ENCODE measurements at regions not wholly inside any gene's neighbourhood (a gene's known extent, or its start where the extent isn't known, plus 50 kb on each side); places are given as distances from the start of the nearest gene placed in this dataset.
"Not testable (repeated sequence)": the region's sequence is repeated elsewhere in the genome, so short reads cannot be mapped to it uniquely, and the experiment has no call there.

DNA sequence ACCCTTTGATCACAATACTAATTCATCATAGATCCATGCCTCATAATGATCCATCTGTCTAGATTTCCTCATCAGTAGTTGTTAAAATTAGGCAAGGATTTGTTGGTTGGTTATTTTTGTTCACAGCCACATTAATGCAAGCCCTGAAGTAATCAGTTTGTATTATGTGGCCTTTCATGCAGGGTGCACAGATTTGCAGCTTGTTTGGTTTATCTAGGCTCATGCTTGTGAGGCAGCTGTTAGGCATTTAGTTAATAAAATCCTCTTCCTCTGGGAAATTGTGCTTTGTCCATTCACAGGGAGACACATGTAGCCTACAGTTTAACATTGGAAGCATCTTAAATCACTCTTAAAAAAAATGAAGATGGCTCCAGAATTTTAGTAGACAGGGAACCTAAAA, 162.8 kb upstream of the ZNF385D start:
- Histone ChIP-seq H3K36me3 (ENCODE audit: insufficient read depth) (no peaks in the 10 kb centered on the region), H3K27ac (ENCODE audit: low read depth) (no peak overlapping the region), H3K4me1 (ENCODE audit: insufficient read depth) (no peaks in the 10 kb centered on the region), H3K4me3 (ENCODE audit: low read depth, low read length) (no peak overlapping the region)
- no peak for DNase-seq (ENCODE audit: extremely low spot score)

DNA sequence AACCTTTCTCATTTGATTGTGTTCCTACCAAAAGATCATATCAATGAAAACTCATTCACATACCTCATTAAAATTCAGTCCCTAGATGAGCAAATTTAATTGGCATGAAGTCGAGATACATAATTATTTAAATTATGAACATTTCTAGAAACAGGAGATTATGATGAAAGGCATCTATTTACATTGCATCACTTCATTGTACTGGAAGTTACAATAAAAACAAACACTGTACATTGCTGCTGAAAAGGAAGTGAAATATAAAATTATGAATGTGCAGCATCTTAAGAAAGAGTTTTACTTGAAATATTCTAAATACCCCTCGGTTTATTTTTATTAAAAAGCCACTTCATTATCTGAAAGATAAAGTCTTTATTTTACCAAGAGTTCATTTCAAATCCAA, 163.4 kb upstream of the ZNF385D start:
- Histone ChIP-seq H3K27ac (ENCODE audit: low read depth) (no peak overlapping the region), H3K4me1 (ENCODE audit: insufficient read depth) (no peaks in the 10 kb centered on the region), H3K4me3 (ENCODE audit: low read depth, low read length) (no peak overlapping the region), H3K36me3 (ENCODE audit: insufficient read depth) (no peaks in the 10 kb centered on the region)
- no peak for DNase-seq (ENCODE audit: extremely low spot score)
- 55% methylated on average over 2 of the region's 2 CpGs for WGBS

DNA sequence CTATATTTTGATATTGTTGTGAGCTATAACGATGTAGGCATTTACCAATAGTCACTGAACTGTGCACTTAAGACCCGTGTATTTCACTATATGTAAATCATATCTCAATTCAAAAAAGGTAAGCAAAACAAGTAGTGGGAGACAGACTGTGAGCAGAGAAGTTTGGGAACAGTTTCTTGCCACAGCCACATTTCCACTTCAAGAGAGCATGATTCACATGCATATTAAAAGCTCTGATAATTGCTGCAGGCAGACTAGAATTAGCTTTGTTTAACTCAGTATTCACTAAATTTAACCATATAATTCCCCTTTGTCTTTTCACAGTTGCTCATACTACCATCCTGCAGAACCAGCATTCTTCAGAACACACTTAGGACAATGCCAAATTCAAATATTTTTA, 168.4 kb upstream of the ZNF385D start:
- no peak for DNase-seq (ENCODE audit: extremely low spot score)
- Histone ChIP-seq H3K4me1 (ENCODE audit: insufficient read depth) (no peaks in the 10 kb centered on the region), H3K27ac (ENCODE audit: low read depth) (no peak overlapping the region), H3K36me3 (ENCODE audit: insufficient read depth) (no peaks in the 10 kb centered on the region), H3K4me3 (ENCODE audit: low read depth, low read length) (no peak overlapping the region)
- 70% methylated on average over 2 of the region's 2 CpGs for WGBS

DNA sequence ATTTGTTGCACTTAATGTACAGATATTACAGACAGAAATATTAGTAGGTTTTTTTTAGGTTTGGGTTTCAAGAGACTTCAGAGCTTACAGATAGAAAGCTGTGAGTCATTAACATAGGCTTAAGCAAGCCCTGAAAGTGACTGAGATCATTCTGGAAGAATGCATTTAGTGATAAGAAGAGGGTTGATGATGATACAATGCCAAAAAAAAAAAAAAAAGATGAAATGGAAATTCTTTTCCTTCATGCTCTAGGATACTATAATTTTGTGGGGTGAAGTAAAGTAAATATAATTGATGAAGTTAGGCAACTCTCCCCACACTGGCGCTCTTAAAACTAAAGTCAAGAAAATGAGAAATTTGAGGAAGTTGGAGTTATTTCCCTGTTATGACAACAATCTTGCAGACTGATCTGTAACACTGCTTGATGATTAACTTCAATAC, 169.4 kb upstream of the ZNF385D start:
- DNase-seq (ENCODE audit: extremely low spot score) = no peak
- Histone ChIP-seq H3K36me3 (ENCODE audit: insufficient read depth) (no peaks in the 10 kb centered on the region), H3K4me3 (ENCODE audit: low read depth, low read length) (no peak overlapping the region), H3K27ac (ENCODE audit: low read depth) (no peak overlapping the region), H3K4me1 (ENCODE audit: insufficient read depth) (no peaks in the 10 kb centered on the region)
- 64% methylated on average over 1 of the region's 1 CpG for WGBS

DNA sequence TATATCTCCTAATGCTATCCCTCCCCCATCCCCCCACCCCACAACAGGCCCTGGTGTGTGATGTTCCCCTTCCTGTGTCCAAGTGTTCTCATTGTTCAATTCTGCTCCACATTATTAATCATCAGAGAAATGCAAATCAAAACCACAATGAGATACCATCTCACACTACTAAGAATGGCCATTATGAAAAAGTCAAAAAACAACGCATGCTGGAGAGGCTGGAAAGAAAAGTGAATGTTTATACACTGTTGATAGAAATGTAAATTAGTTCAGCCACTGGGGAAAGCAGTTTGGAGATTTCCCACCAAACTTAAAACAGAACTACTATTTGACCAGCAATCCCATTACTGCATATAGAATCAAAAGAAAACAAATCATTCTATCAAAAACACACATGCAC, 172.1 kb upstream of the ZNF385D start:
- WGBS = 87% methylated on average over 1 of the region's 1 CpG
- not testable (repeated sequence) for H3K36me3 ChIP-seq (ENCODE audit: insufficient read depth); H3K4me1 ChIP-seq (ENCODE audit: insufficient read depth); DNase-seq (ENCODE audit: extremely low spot score); H3K4me3 ChIP-seq (ENCODE audit: low read depth, low read length); H3K27ac ChIP-seq (ENCODE audit: low read depth)

DNA sequence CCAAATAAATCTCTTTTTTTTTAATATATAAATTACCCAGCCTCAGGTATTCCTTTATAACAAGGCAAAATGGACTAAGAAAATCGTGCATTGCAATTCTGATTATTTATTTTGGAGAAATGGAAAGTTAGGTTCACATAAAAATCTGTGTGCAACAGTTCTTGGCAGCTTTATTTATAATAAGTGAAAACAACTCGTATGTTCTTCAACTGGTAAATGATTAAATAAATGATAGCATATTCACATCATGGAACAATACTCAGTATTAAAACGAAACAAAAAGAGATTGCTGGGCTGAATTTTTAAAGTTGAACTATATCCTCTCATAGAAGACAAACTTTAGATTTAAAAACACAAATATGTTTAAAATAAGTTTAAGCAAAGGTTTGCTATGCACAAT, 176.3 kb upstream of the ZNF385D start:
- H3K4me1 ChIP-seq (ENCODE audit: insufficient read depth) = no peaks in the 10 kb centered on the region
- DNase-seq (ENCODE audit: extremely low spot score) = no peak
- no peak overlapping the region for H3K4me3 ChIP-seq (ENCODE audit: low read depth, low read length)
- H3K27ac ChIP-seq (ENCODE audit: low read depth) = no peak overlapping the region
- H3K36me3 ChIP-seq (ENCODE audit: insufficient read depth) = no peaks in the 10 kb centered on the region
- 45% methylated on average over 3 of the region's 3 CpGs for WGBS

DNA sequence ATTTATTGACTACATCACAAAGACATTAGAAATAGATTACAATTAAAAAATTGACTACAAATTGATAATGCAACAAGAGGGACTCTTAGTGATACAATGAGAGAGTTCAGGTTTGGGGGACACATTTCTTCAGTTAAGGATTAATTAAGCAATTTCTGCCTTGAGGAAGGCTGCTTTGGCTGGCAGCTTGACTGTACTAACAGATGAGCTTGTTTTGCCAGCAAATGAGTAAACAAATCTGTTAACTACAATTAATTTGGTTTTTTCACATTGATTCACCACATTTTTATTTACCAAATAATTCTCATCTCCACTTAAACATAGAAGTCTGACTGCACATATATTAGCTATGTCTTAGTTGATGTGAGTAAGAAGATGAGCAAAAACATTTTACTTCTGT, 183.6 kb upstream of the ZNF385D start:
- no peaks in the 10 kb centered on the region for H3K4me1 ChIP-seq (ENCODE audit: insufficient read depth)
- H3K36me3 ChIP-seq (ENCODE audit: insufficient read depth) = no peaks in the 10 kb centered on the region
- no peak overlapping the region for H3K4me3 ChIP-seq (ENCODE audit: low read depth, low read length)
- no peak for DNase-seq (ENCODE audit: extremely low spot score)
- H3K27ac ChIP-seq (ENCODE audit: low read depth) = no peak overlapping the region

DNA sequence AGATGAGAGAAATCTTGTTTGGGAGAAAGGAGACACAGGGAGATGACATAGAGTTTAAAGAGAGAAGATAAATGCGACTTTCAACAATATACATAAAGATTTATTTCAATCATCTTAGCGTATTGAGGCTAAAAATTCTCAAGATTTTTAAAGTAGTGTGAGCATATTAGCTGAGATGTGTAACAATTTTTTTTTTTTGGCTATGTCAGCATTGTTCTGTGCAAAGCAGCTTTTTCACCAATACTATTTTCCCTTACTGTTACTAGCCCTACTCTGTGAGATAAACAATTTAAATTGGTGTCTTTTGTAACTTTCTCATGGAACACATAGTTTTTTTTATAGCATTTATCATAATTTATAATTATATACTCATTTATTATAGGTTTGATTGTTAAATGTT, 185.2 kb upstream of the ZNF385D start:
- Histone ChIP-seq H3K27ac (ENCODE audit: low read depth) (no peak overlapping the region), H3K4me3 (ENCODE audit: low read depth, low read length) (no peak overlapping the region), H3K36me3 (ENCODE audit: insufficient read depth) (no peaks in the 10 kb centered on the region), H3K4me1 (ENCODE audit: insufficient read depth) (no peaks in the 10 kb centered on the region)
- DNase-seq (ENCODE audit: extremely low spot score) = no peak
- 92% methylated on average over 2 of the region's 2 CpGs for WGBS

DNA sequence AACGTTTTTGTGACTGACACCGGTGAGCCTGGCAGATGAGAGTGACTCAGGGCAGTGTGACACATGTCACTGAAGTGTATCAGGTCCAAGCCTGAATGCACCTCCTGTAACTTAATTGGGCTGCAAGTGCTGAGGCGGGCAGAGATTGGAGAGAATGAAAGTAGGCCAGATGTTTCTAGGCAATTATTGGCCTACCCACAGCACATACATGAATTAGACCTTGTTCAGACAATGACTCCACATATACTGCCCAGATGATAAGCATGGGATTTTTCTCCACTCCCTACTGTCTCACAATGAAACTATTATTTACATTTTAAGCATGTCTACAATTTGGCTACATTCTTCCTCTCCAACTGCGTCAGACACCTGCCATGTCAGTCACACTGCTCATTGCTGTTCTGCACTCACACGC, 187.3 kb upstream of the ZNF385D start:
- no peaks in the 10 kb centered on the region for H3K36me3 ChIP-seq (ENCODE audit: insufficient read depth)
- H3K27ac ChIP-seq (ENCODE audit: low read depth) = no peak overlapping the region
- no peak for DNase-seq (ENCODE audit: extremely low spot score)
- no peak overlapping the region for H3K4me3 ChIP-seq (ENCODE audit: low read depth, low read length)
- WGBS = 91% methylated on average over 5 of the region's 5 CpGs
- H3K4me1 ChIP-seq (ENCODE audit: insufficient read depth) = no peaks in the 10 kb centered on the region

DNA sequence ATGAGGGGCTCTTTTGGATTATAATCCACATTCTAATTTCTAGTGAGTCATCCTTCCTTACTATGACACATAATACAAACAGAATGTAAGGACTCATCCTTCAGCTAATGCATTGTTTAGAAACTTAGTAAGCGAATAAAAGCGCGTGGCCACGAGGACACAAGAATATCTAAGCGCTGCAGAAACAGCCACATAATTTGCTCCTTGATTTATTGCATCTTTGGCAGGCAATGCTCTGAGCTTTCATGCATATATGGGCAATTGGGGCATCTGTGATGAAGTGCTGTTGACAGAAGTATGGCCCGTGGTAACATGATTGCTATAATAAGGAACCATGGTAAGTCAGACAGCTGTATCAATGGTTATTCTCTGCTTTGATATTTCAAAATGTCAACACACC, 191.3 kb upstream of the ZNF385D start:
- Histone ChIP-seq H3K4me1 (ENCODE audit: insufficient read depth) (no peaks in the 10 kb centered on the region), H3K27ac (ENCODE audit: low read depth) (no peak overlapping the region), H3K4me3 (ENCODE audit: low read depth, low read length) (no peak overlapping the region), H3K36me3 (ENCODE audit: insufficient read depth) (no peaks in the 10 kb centered on the region)
- DNase-seq (ENCODE audit: extremely low spot score) = no peak
- WGBS = 44% methylated on average over 6 of the region's 6 CpGs

DNA sequence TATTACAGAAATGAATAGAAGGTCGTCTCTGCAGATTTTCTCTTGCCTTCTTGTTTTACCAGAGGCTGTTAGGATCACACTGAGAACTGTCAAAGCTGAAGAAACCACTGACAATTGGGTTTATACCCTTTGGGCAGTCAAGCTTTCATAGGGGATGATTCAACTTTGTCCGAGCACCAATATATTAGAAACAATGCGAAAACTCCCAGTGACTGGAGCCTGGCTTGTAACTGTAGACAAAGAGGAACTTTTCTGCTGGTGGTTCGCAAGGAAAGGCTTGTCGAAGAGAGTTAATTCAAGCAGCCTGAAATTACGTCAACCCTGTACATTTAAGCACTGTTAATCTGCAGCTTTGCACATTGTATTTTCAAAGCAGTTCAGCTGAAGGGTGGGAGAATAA, 193.2 kb upstream of the ZNF385D start:
- 65% methylated on average over 6 of the region's 6 CpGs for WGBS
- no peak for DNase-seq (ENCODE audit: extremely low spot score)
- no peak overlapping the region for H3K4me3 ChIP-seq (ENCODE audit: low read depth, low read length)
- H3K4me1 ChIP-seq (ENCODE audit: insufficient read depth) = no peaks in the 10 kb centered on the region
- no peak overlapping the region for H3K27ac ChIP-seq (ENCODE audit: low read depth)
- no peaks in the 10 kb centered on the region for H3K36me3 ChIP-seq (ENCODE audit: insufficient read depth)

DNA sequence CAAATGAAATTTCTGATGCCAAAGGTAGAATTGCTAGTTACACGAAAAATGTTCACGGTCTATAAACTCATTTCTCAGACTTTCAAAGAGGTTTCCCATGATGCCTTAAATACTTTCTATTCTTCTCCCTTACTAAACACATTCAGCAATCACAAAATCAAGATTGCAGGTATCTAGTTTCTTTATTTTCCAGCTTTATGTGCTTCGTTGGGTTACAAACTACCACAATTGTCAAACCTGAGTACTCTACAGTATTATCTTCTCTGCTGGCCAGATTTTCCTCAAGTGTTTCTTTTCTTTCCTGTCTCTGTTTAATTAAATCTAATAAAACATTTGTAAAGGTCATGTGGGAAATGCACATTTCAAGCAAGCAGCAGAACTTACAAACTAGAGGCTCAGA, 201.8 kb upstream of the ZNF385D start:
- no peaks in the 10 kb centered on the region for H3K36me3 ChIP-seq (ENCODE audit: insufficient read depth)
- no peak overlapping the region for H3K27ac ChIP-seq (ENCODE audit: low read depth)
- H3K4me1 ChIP-seq (ENCODE audit: insufficient read depth) = no peaks in the 10 kb centered on the region
- no peak for DNase-seq (ENCODE audit: extremely low spot score)
- 87% methylated on average over 3 of the region's 3 CpGs for WGBS
- H3K4me3 ChIP-seq (ENCODE audit: low read depth, low read length) = no peak overlapping the region

DNA sequence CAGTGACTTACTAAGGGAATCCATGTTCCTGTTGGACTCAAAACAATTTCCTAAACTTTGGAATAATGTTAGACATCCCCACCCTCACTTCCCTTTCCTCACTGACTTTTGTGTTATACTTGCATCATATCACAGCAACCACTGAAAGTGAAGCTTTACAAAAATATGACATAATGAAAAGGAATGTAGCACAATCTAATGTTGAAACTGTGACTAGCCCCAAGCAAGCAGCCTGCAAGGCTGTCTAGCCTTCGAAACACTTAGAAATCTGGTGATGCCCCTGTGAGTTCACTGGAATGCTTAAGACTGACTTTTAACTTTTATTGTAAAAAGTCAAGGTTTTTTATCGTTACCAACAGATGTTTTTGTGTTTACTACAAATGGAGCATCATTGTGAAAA, 203.7 kb upstream of the ZNF385D start:
- no peaks in the 10 kb centered on the region for H3K36me3 ChIP-seq (ENCODE audit: insufficient read depth)
- H3K27ac ChIP-seq (ENCODE audit: low read depth) = no peak overlapping the region
- 83% methylated on average over 2 of the region's 2 CpGs for WGBS
- no peak overlapping the region for H3K4me3 ChIP-seq (ENCODE audit: low read depth, low read length)
- H3K4me1 ChIP-seq (ENCODE audit: insufficient read depth) = no peaks in the 10 kb centered on the region
- no peak for DNase-seq (ENCODE audit: extremely low spot score)

DNA sequence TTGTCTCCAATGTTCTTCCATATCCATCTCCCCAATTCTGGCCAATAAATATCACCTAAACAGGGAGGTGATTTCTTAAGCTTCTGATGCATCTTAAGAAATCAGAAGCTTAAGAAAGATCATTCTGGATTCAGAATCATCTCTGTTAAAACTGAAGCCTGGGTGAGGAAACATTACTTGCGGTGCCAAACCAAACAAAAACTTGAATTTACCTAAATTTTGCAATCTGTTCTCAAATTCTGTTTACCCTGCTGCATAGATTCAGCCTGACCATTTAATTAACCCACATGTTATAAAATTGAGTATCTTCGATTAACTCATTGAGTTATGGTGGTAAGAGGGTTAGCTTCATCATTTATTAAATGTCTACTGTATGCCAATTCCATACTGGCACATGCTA, 204.4 kb upstream of the ZNF385D start:
- 94% methylated on average over 2 of the region's 2 CpGs for WGBS
- no peaks in the 10 kb centered on the region for H3K4me1 ChIP-seq (ENCODE audit: insufficient read depth)
- no peak for DNase-seq (ENCODE audit: extremely low spot score)
- no peak overlapping the region for H3K4me3 ChIP-seq (ENCODE audit: low read depth, low read length)
- no peak overlapping the region for H3K27ac ChIP-seq (ENCODE audit: low read depth)
- H3K36me3 ChIP-seq (ENCODE audit: insufficient read depth) = no peaks in the 10 kb centered on the region

DNA sequence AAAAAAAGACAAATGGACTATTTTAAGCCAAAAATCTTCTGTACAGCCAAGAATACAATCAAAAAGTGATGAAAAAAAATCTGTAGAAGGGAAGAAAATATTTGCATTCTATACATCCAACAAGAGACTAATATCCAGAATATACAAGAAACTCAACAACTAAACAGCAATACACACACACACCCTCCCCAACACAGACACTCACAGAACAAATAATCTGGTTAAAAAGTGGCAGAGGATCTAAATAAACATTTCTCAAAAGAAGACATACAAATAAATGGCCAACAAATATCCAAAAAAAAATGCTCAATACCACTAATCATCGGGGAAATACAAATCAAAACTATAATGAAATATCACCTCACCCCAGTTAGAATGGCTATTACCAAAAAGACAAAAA, 209.0 kb upstream of the ZNF385D start:
- H3K36me3 ChIP-seq (ENCODE audit: insufficient read depth) = no peaks in the 10 kb centered on the region
- 97% methylated on average over 1 of the region's 1 CpG for WGBS
- no peak overlapping the region for H3K4me3 ChIP-seq (ENCODE audit: low read depth, low read length)
- no peaks in the 10 kb centered on the region for H3K4me1 ChIP-seq (ENCODE audit: insufficient read depth)
- no peak overlapping the region for H3K27ac ChIP-seq (ENCODE audit: low read depth)
- DNase-seq (ENCODE audit: extremely low spot score) = no peak
